ENCODE measurements at regions not wholly inside any gene's neighbourhood (a gene's known extent, or its start where the extent isn't known, plus 50 kb on each side); places are given as distances from the start of the nearest gene placed in this dataset.

DNA sequence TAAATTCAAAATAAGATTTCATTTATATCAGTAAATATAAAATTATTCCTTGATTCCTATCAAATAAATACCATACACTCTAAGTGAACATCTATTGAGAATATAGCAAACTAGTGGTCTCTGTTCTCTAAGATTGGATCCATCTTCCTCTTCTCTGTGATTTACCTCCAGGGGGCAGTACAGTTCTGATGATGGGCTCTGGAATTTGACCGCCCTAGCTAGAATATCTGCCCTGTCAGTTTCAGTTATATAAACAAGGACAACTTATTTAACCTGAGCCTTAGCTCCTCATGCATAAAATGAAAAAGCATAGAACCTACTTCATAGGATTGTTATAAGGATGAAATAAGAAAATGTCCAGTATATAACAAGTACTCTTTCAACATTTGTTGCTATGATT is 171.1 kb upstream of the CCDC54 start:
- Histone ChIP-seq H3K4me3 (no peak overlapping the region), H3K27ac (peak overlapping the region in 1 of 2 donors; percentile 68)
- no peak for DNase-seq (ENCODE audit: low spot score)
- TF ChIP-seq, protein P1, sequence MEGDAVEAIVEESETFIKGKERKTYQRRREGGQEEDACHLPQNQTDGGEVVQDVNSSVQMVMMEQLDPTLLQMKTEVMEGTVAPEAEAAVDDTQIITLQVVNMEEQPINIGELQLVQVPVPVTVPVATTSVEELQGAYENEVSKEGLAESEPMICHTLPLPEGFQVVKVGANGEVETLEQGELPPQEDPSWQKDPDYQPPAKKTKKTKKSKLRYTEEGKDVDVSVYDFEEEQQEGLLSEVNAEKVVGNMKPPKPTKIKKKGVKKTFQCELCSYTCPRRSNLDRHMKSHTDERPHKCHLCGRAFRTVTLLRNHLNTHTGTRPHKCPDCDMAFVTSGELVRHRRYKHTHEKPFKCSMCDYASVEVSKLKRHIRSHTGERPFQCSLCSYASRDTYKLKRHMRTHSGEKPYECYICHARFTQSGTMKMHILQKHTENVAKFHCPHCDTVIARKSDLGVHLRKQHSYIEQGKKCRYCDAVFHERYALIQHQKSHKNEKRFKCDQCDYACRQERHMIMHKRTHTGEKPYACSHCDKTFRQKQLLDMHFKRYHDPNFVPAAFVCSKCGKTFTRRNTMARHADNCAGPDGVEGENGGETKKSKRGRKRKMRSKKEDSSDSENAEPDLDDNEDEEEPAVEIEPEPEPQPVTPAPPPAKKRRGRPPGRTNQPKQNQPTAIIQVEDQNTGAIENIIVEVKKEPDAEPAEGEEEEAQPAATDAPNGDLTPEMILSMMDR (IDR thresholded peaks at IDR 0.05) = no peak

DNA sequence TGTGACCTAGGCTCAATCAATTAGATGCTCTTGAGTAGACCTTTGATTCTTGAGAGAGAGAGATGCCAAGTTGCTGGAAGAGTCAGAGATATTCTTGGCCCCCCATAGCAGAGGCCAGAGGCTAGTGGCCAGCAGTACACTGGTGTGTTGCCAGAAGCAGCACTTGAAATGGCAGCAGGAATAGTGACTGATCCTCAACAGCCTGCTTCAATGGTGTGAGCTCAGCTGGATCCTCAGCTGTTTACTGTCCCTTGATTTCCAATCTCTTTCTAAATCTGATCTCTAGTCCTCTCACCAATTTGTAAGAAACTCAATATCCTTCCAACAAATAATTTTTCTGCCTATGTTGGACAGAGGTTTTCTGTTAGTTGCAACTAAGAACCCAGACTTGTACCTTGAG is 170.3 kb upstream of the CCDC54 start:
- Histone ChIP-seq H3K27ac (peak overlapping the region; percentile 68 to 73), H3K4me3 (no peak overlapping the region)
- DNase-seq (ENCODE audit: low spot score) = no peak
- TF ChIP-seq, protein P1 (IDR thresholded peaks at IDR 0.05) = no peak

DNA sequence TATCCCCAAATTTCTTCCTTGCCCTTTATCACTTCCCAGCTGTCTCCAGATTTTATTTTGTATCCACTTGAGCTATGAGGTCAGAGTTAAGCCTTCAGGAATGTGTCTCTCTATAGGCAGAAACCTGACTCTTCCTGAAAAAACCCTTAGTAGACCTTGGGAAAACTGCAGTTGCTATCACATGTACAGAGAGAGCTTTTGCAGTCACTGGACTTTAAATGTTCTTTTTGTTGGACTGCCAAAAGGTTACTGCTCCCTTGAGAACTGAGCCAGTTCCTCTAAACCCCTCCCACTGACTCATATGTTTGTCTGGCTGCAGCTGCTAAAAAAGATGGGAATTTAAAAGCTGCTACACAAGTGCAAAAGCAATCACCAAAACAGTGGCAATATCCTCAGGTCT is 169.1 kb upstream of the CCDC54 start:
- no peak for DNase-seq (ENCODE audit: low spot score)
- TF ChIP-seq, protein P1 (IDR thresholded peaks at IDR 0.05) = no peak
- H3K27ac ChIP-seq = peak overlapping the region; percentile 68 to 74
- H3K4me3 ChIP-seq = peak overlapping the region; percentile 11

DNA sequence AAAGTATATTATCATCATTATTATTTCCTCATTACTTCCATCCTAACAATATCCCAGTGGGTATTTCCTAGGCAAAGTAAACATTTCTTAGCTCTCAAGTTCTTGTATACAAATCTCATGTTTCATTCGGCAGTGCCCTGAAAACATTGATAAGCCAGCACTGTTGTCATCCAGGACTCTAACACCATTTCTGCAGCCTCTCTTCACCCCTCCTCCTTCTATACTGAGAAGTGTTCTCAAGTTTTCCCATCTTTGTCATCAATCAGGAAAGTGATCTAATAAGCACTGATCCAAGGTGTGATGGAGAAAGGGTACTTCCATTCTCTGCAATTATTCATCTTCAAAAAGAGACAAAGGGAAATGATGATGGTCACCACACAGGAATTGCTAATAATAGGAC is 168.4 kb upstream of the CCDC54 start:
- peak overlapping the region; percentile 68 to 74 for H3K27ac ChIP-seq
- peak overlapping the region; percentile 19 for H3K4me3 ChIP-seq
- TF ChIP-seq, protein P1 (IDR thresholded peaks at IDR 0.05) = no peak
- DNase-seq (ENCODE audit: low spot score) = no peak

DNA sequence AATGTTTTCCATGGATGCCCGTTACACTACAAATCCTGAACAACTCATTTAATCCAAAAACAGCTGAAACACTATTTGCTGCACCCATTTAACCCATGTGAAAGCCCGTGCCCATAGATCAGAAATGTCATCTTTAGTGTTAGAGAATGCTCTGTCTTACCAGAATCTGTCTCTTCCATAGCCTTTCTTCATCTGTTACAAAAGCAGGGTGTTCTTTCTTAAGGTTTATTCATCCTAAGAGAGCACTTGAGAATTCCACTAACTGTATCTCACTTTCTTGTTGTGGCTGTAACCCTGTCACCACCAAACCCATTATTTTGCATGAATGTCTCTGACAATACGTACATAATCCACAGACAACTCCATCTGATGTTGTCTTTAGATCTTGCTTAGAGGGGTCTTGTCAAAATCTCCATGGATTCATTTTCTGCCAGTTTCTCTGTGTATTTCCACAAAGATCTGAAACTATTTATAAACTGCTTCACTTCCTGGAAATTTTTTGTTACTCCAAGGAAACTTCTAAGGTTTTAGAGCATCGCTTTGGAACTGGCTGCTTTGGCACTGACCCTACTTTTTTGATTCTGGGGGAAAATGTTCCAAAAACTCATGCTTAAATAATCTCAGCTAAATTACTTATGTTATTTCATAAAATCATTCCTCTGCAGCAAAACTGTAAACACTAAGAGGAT is 167.8 kb upstream of the CCDC54 start:
- peak overlapping the region; percentile 19 for H3K4me3 ChIP-seq
- DNase-seq (ENCODE audit: low spot score) = no peak
- peak overlapping the region; percentile 68 to 74 for H3K27ac ChIP-seq
- TF ChIP-seq, protein P1 (IDR thresholded peaks at IDR 0.05) = no peak

DNA sequence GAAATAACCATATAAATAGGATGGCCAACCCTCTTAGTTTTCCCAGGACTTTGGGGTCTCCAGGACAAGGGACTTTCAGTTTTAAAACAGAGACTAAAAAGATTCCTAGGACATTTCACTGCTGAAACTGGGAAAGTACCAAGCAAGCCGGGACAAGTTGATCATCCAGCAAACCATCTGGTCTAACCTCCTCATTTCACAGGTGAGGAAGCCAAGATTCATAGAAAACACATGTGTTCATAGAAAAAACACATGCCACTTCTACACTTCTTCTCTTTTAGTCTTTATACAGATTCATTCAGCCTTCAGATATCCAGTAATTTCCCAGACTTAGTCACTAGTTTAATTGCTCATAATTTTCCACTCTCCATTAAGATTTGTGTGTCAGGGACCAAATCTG is 165.6 kb upstream of the CCDC54 start:
- TF ChIP-seq, protein P1 (IDR thresholded peaks at IDR 0.05) = no peak

DNA sequence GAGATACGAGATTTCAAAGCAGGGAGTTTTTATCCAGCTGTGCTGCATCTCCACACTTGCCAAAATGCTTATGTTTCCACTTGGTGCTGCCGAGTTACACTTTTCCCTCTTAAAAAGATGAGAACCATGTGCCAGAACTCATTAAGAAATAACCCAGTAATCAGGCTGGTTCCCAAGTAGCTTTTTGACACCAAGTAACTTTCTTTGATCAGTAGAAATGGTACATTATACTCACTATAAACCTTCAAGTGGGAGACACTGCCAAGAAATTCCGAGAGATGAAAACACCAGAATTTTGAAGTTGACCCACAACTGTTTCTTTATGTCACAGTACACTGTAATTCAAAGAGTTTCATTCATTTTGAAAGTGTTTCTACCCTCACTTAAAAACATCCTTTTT is 164.6 kb upstream of the CCDC54 start:
- DNase-seq (ENCODE audit: low spot score) = no peak
- TF ChIP-seq, protein P1 (IDR thresholded peaks at IDR 0.05) = no peak
- no peak overlapping the region for H3K4me3 ChIP-seq
- no peak overlapping the region for H3K27ac ChIP-seq

More for the DNA sequence above, 165.6 kb upstream of the CCDC54 start:
- DNase-seq (ENCODE audit: low spot score) = no peak
- H3K4me3 ChIP-seq = no peak overlapping the region
- no peak overlapping the region for H3K27ac ChIP-seq
